ENCODE measurements at regions not wholly inside any gene's neighbourhood (a gene's known extent, or its start where the extent isn't known, plus 50 kb on each side); places are given as distances from the start of the nearest gene placed in this dataset.

DNA sequence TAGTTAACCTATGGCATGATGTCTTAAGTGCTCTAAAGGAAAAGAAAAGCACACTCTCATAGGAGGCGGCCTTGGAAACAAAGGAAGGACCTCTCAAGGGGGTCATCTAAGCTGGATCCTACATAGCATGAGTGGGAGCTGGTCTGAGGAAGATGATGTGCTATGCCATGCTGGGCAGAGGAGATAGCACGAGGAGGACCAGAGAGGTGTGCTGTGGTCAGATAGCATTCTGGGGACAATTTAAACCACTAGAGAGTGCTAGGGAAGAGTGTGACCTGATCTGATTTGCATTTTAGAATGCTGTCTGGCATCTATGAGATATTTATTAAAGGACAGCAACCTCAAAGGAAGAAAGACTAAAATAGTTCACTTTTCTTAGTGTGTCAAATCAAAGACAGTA, 910.1 kb upstream of the CELF4 start:
- TF ChIP-seq FOXK2 (IDR thresholded peaks at IDR 0.05) (no peak), TARDBP (IDR thresholded peaks at IDR 0.05) (no peak)

Measured in HEK293T (cell line).